Fibroblast of the conjunctiva (primary cell): ENCODE measurements at regions not wholly inside any gene's neighbourhood (a gene's known extent, or its start where the extent isn't known, plus 50 kb on each side); places are given as distances from the start of the nearest gene placed in this dataset.
A peak's percentile ranks its signal among the peaks of the same experiment; 100 is the strongest.
"Not testable (repeated sequence)": the region's sequence is repeated elsewhere in the genome, so short reads cannot be mapped to it uniquely, and the experiment has no call there.

ENCODE experiments used
- DNase-seq: peaks from one replicate; pipeline ENCODE4 v3.0.0-alpha.2; 2010; ENCODE audit warnings: low read depth

DNA sequence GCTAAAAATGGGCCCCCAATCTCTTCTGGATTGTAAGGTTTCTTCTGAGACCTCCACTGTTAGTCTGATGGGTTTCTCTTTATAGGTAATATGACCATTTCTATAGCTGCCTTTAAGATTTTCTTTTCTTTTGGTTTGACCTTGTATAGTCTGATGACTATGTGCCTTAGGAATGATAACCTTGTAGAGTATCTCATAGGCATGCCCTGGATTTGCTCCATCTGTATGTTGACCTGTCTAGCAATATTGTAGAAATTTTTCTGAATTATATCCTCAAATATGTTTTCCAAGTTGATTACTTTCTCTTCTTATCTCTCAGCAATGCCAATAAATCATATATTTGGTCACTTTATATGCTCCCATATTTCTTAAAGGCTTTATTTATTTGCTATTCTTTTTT is 1403.8 kb upstream of the GOT2 start:
- DNase-seq: no peak

DNA sequence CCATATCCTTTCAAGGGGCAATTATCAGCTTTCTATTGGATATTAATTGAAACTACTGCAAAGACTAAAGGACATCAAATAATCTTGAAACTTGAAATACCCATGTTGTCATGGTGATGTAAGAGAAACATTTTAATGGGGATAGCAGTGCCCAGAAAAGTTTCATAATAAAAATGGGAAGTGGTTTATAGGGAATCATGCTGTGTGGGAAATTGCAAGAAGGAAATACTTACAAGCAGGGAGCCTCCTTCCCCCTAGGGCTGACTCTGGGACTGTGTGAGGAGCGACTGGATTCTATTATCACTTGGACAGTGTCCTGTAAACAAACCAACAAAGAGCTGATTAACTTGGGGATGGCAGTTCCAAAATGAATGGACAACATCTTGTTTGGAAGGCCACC is 1393.1 kb upstream of the GOT2 start:
- DNase-seq: no peak

DNA sequence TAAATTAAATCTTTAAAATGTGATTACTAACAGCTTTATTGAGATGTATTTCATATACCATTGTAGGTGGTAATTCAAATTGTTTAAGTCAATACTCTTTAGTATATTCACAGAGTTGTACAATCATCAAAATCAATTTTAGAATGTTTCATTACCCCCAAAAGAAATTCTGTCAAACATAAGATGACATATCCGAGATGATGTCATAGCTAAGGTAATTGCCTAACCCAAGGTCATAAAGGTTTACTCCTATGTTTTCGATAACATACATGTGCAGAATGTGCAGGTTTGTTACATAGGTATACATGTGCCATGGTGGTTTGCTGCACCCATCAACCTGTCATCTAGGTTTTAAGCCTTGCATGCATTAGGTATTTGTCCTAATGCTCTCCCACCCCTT is 1392.0 kb upstream of the GOT2 start:
- DNase-seq: not testable (repeated sequence)

DNA sequence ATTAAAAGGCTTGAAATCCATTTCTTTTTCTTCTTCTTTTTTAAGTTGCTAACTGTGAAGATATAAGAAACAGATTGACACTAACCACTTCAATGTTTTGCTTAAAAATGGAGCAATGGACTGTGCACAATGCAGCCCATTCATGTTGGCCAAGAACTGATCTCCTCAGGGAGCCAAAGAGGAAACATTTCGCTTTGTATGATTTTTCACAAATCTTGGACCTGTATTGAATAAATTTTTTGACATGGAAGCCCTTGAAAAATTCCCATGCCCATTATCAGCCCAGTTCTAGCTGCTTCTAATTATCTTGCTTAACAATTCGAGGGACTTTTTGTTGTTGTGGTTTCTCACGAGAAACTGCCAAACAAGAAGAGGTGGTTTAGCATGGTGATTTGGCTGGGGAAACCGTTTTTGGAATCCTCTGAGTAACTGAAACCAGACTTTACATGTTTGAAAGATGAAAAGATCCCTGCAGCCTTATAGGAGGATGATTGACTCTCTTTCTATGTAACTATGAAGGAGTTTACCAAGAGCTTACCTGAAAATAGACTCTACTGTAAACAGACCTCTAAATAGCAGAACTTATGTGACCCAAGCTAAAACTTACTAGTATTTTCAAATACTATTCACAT is 1389.4 kb upstream of the GOT2 start:
- peak; percentile 20 for DNase-seq

DNA sequence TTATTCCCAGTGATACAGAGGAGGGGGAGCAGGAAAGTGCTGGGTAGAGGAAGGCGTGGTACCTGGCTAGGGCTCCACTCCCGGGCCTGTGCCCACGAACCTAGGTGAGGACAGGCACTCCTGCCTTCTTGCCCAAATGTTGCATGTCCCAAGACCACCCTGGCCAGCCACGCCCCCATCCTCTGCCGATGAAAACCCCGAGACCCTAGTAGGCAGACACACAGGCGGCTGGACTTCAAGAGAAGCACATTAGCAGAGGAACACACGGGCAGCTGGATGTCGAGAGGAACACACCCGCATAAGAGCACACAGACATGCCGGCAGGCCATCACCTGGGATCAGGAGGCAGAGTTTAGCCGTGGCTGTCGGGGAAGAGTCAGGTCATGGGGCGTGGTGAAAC is 1386.5 kb upstream of the GOT2 start:
- DNase-seq: no peak

DNA sequence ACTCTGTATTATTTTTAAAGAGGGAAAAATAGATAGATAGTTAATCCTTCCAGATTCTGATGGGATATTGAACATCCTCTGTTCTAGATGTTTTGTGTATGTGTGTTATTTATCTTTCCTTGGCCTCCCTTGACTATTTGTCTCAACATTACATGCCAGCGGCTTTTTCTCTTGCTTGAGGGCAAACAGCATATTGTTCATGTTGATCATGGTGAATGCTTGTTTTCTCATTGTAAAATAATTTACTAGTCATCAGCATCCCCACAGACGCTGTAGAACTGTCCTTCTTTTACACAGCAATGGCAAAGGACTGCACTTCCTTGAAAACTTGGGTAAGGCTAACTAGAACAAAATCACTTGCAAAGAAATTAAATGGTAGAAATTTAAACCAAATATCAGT is 1376.4 kb upstream of the GOT2 start:
- no peak for DNase-seq

DNA sequence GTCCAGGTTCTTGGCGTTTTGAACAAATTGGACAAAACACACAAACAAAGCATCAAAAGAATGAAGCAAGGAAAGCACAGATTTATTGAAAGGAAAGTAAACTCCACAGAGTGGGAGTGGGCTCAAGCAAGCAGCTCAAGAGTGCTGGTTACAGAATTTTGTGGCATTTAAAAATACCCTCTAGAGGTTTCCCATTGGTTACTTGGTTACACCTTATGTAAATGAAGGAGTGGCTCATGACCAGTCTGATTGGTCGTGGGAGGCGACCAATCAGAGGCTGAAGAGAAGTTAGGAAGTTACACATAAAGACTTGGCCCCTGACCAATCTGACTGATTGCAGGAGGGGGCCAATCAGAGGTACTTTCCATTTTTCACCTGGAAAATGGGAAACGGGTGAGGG is 1373.8 kb upstream of the GOT2 start:
- no peak for DNase-seq

DNA sequence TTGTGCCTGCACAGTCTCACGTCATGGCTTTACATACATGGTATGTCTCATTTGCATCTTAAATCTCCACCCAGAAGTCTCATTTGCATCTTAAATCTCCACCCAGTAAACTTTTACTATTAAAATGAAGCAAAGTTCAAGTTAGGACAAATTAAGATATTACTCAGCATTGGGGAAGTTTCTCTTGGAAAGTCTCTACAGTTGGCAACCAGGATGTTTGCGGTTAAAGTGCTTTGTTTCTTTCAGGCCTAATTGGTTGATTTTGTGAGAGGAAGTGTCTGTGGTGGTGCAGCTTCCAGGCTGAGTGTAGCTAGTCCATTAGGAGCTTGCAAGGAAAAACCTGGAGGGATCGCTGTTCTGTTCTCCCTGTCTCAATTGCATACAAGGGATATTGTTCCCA is 1373.3 kb upstream of the GOT2 start:
- DNase-seq: no peak

DNA sequence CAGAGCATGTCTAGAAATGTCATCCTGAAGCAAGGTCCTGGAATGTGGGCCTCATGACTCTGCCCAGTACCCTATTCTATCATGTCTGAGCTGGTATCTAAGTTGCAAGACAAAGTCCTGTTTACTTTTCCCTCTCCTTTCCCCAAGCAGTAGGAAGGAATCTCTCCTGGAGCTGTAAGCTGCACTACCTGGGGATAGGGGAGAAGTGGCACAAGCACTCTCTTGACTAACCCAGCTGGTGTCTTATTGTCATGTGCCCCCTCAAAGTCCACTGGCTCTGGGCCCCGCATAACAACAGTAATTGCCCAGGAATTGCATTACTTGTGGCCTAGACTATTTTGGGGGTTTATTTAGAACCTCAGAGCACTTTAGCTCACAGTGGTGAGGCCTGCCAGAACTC is 1366.3 kb upstream of the GOT2 start:
- DNase-seq: no peak

DNA sequence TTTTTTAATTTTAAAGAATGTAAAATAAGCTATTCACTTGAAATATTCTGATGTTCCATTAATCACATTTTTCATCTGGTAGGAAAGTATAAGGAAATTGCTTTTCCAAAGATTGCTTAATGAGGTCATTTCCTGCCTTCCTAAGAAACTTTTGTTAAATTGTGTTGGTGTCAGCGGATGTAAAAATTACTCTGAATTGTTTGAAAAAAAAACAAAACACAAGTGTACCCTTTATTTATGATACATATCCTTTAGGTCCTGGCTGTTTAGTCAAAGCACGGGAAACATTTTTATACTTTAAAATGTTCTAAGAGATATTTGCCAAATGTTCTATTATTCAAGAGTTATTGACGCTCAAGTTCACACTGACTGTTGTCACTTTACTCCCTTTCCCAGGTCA is 1357.4 kb upstream of the GOT2 start:
- DNase-seq: no peak

DNA sequence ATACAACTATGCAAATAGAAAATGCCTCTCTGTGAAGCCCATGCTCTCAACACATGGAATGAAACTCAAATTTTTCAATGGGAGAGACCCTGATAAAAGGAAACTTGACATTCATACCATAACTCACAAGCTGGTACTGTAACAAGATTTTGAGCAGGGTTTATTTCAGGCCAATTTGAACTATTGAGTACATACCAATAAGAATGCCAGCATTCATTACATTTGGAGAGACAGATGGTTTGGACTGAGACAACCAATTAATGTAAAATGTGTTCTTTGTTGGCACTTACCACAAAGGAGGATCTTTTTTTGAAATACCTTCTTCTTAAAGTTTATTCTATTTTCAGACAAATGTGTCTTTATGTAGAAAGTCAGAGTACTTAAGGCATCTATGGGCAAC is 1357.0 kb upstream of the GOT2 start:
- DNase-seq: no peak

DNA sequence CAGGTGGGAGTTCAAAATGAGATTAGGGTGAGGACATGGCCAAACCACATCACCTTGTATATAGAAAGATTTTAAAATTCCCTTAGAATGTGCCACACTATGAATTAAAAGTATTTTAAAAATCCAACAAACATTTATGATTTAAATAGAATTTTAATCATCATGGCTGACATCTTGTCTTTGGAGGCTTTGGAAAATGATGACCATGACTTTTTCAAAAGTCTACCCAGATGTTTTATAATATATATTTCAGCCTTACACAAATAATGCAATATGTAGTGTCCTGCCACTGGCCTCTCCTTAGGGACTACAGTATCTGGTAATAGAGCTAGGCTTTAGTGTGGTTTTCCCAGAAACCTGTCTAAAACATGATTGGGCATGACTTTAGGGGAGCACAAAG is 1353.4 kb upstream of the GOT2 start:
- no peak for DNase-seq

DNA sequence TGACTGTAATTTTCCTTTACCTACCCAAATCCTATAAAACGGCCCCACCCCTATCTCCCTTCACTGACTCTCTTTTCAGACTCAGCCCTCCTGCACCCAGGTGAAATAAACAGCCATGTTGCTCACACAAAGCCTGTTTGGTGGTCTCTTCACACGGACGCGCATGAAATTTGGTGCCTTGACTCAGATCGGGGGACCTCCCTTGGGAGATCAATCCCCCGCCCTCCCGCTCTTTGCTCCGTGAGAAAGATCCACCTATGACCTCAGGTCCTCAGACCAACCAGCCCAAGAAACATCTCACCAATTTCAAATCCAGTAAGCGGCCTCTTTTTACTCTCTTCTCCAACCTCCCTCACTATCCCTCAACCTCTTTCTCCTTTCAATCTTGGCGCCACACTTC is 1344.7 kb upstream of the GOT2 start:
- DNase-seq: not testable (repeated sequence)

DNA sequence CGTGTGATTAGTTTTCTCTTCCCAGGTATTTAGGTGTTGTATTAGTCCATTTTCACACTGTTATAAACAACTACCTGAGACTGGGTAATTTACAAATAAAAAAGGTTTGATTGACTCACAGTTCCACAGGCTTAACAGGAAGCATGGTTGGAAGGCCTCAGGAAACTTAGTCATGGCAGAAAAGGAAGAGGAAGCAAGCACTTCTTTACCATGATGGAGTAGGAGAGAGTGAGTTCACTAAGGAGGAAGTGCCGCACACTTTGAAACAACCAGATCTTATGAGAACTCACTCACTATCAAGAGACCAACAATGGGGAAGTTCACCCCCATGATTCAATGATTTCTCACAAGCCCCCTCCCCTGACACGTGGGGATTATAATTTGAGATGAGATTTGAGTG is 1343.7 kb upstream of the GOT2 start:
- DNase-seq: no peak

DNA sequence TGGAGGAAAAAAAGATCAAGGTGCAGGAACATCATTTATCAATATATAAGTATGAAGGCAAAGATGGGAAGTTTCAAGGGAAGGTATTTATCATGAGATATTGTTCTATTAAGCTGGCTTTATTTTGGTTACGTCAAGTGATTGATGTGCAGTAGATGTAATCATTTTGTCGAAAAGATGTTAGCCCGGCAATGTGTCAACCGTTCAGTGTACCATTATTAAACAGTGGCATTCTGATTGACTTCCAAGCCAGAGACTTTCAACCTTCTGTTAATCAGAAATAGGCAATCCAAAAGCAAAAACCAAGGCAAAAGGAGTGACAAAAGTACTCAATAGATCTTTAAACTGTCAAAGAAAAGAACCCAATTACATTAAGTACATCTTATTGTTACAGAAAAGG is 1340.3 kb upstream of the GOT2 start:
- no peak for DNase-seq

DNA sequence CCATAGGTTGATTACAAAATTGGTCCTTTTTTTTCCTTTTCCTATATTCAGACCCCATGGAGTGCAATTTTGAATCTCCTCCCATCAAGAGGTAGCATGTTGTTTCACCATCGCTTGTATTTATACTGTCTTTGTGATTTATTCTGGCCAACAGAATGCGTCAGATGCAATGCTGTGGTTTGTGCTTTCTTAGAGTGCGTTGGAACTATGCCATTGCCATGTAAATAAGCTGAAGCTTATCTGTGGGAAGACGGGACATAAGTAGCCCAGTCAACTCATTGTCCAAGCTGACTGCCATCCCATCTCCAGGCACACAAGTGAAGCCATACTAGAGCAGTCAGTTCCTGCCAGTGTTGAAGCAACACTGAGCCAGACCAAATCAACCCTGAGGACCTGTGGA is 1339.3 kb upstream of the GOT2 start:
- no peak for DNase-seq

DNA sequence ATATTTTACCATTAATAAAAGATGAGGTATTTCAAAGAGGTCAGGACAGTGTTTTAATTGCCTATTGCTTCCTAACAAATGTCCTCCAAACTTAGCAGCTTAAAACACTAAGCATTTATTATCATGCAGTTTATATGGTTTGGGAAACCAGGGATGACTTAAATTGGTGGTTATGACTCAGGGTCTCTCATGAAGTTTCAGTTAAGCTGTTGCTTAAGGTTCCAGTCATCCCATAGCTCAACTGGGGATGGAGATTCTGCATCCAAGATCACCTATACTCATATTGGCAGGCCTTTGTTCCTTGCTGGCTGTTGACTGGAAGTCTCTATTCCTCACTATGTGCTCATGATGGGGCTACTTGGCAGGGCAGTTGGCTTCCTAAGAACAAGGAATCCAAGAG is 1329.9 kb upstream of the GOT2 start:
- DNase-seq: no peak

DNA sequence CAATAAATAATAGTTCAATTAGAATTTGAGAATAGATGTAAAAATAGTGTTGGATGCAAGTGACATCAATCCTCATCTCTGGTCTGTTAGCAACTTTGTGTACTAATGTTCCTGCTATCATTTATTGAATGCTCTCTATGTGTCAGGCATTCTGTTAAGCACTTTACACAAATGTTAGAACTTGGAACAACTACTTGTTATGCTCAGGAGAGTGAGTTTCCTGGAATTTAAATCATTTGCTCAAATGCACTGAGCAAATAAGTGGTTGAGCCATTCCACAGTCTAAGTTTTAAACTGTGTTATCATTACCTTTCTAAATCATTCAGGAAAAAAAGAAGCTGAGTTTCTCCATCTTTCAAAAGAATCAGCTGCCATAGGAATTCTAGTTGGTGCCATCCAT is 1327.3 kb upstream of the GOT2 start:
- no peak for DNase-seq

DNA sequence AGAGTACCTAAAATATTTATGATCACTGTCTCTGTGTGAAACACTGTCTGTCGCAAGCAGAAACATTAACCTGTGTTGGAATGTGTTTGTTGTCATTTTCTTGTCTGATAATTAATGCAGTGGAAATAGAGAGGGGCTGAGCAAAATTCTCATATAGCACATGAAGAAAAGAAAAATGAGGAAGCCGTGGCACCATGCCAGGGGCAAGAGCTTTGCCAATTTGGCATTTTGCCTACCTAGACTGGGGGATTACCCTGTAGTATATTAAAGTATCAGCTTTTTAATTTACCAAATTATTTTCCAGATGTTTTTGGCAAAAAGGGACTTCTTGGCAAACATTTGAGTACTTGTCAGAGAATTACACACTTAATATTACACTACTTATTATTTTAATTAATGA is 1326.6 kb upstream of the GOT2 start:
- no peak for DNase-seq

DNA sequence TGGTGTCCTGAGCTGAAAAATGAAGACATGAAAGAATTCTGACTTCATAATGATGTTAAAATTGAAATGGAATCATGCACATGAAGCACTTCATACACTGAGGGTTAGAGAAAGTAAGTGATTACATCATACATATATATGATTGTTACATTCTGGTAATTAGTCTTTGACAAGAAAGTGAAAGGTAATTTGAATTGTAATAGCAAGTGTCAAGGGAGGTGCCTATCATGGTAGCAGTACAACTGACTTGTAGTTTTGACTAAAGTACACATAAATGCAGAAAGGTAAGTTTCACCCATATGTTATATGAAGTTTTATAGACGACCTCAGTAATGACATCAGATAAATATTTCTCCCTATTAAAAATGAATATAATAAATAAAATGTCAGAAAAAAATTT is 1325.0 kb upstream of the GOT2 start:
- DNase-seq: no peak

DNA sequence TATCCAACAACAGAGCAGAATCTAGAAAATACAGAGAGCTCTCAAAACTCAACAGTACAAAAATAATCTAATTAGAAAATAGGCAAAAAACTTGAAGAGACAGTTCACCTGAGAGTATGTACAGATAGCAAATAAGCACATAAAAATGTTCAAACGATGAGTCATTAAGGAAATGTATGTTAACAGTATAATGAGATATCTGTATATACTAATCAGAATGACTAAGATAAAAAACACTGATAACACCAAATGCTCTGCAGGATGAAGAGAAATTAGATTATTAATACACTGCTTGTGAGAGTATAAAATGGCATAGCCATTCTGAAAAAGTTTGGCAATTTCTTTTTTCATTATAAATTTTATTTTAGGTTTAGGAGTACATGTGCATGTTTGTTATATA is 1307.6 kb upstream of the GOT2 start:
- DNase-seq: no peak

DNA sequence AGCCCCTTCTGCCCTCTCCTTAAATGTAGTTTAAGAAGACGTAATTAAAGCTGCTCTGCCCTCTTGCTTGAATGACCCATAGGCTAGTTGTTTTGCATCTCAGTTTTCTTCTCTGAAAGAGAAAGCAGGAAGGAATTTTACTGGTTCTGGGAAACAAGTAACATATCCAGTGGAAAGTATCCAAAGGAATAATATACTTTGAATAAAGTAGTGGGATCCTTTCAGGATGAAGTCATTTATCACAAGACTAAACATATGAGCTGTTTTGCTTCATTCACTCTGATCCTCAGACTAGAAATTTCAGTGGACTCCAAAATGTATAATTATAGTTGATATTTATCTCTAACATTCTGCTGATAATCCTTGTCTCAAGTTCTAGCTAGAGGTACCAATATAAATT is 1297.6 kb upstream of the GOT2 start:
- DNase-seq: no peak

DNA sequence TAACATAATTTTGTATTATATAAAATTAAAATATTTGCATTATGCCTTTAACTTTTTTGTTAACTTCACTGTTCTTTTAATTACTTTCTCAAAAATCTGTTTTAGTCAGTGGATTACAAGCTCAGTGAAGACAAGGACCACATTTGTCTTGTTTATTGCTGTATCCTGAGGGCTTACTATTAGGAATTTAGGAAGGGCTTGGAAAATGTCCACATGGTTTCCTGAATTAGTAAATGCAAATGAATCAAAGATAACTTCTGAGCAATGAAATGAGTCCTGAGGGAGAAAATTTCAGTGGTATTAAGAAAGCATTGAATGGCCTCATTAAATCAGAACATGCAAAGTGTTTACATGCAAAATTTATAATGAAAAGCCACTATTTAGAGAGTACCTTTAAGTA is 1293.2 kb upstream of the GOT2 start:
- no peak for DNase-seq

DNA sequence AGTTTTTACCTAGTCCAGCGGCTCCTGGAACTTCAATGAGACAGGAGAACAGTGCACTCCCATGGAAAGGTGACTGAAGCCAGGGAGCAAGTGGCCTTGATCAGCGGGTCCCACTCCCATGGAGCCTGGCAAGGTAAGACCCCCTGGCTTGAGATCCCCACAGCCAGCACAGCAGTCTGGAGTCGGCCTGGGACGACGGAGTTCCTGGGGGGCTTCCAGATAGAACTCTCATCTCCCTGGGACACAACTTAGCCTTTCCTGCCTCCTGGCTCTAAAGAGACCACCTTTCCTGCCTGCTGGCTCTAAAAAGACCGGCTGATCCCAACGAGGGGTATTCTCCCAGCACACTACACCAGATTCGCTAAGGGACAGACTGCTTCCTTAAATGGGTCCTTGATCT is 1279.0 kb upstream of the GOT2 start:
- DNase-seq: no peak

DNA sequence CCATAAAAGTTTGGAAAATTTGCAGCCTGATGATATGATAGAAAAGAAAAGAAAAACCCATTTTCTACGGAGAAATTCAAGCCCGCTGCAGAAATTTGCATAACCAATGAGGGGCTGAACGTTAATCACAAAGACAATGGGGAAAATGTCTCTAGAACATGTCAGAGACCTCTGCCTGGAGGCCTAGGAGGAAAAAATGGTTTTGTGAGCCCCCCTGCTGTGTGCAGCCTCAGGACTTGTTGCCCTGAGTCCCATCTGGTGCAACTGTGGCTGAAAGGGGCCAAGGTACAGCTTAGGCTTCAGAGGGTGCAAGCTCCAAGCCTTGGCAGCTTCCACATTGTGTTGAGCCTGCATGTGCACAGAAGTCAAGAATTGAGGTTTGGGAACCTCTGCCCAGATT is 1267.4 kb upstream of the GOT2 start:
- DNase-seq: no peak
